Neural progenitor cell (in vitro differentiated cells): ENCODE measurements at regions not wholly inside any gene's neighbourhood (a gene's known extent, or its start where the extent isn't known, plus 50 kb on each side); places are given as distances from the start of the nearest gene placed in this dataset.

Experiments used
- EZH2 ChIP-seq: fragments of 200-600 bp; sonication (generic); IDR thresholded peaks from 2 replicates; pipeline ENCODE4 v1.6.1; 2017; ENCODE audit warnings: antibody characterized with exemption, mild to moderate bottlenecking, moderate library complexity
- TF ChIP-seq, protein P1 (sequence below): fragments of 200-600 bp; sonication (generic); IDR thresholded peaks from 2 replicates; pipeline ENCODE4 v1.5.1; 2017; ENCODE audit warnings: antibody characterized with exemption, mild to moderate bottlenecking

DNA sequence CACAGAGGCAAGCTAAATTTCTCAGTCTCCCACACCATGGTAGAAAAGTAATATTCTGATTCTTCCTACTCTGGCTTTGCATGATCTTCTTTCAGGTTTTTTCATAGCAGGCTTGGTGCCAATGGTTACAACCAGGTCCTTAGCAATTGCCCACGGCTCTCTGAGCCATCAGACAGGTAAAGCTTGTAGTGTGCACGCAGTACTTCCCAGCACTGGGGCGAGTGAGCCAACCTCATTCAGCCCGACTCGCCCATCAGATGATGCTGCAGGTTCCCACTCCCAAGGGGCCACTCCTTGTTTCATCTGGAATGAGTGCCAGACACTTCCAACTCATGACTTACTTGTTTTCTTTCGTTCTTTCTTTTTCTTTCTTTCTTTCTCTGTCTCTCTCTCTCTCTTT is 78.3 kb downstream of the PERP start:
- TF ChIP-seq, protein P1, sequence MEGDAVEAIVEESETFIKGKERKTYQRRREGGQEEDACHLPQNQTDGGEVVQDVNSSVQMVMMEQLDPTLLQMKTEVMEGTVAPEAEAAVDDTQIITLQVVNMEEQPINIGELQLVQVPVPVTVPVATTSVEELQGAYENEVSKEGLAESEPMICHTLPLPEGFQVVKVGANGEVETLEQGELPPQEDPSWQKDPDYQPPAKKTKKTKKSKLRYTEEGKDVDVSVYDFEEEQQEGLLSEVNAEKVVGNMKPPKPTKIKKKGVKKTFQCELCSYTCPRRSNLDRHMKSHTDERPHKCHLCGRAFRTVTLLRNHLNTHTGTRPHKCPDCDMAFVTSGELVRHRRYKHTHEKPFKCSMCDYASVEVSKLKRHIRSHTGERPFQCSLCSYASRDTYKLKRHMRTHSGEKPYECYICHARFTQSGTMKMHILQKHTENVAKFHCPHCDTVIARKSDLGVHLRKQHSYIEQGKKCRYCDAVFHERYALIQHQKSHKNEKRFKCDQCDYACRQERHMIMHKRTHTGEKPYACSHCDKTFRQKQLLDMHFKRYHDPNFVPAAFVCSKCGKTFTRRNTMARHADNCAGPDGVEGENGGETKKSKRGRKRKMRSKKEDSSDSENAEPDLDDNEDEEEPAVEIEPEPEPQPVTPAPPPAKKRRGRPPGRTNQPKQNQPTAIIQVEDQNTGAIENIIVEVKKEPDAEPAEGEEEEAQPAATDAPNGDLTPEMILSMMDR = no peak
- no peak for TF ChIP-seq EZH2
